Thyroid gland (tissue), 4 donors: ENCODE measurements at regions not wholly inside any gene's neighbourhood (a gene's known extent, or its start where the extent isn't known, plus 50 kb on each side); places are given as distances from the start of the nearest gene placed in this dataset.

Experiments used
- POLR2A ChIP-seq, 2 donors: fragments of 450-650 bp; IDR thresholded peaks; one replicate each; pipeline ENCODE4 v1.6.1; 2017; ENCODE audit warnings: antibody characterized with exemption in 2 of 2, mild to moderate bottlenecking in 2 of 2, moderate library complexity in 1 of 2
- TF ChIP-seq, protein P1 (sequence below), 6 experiments: fragments of 200-600 bp in 3 of 6; fragments of 450-650 bp in 3 of 6; sonication (generic) in 3 of 6; IDR thresholded peaks; one replicate each; pipeline ENCODE4 v1.5.1; 2016 to 2019; ENCODE audit warnings: antibody characterized with exemption in 6 of 6, mild to moderate bottlenecking in 2 of 6, inconsistent platforms in 1 of 6, moderate library complexity in 1 of 6

DNA sequence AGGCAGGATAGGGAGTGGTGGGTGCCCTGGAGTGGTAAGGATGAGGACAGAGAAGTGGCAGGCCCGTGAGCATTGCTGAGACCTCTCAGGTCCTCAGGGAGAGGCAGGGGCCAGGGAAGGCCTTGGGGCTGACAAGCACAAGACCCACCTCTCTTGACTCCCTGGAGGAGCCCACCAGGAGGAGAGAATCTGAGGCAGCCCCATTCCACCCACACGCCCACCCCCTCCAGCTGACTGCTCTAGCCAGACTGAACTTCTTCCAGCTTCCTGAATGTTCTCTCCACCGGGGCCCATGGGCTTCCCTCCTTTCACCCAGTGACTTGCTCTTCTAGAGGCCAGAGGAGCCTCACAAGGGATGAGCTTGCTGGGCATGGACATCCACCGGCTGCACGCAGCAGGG lies 1403.0 kb downstream of the BRD1 start:
- TF ChIP-seq, protein P1, sequence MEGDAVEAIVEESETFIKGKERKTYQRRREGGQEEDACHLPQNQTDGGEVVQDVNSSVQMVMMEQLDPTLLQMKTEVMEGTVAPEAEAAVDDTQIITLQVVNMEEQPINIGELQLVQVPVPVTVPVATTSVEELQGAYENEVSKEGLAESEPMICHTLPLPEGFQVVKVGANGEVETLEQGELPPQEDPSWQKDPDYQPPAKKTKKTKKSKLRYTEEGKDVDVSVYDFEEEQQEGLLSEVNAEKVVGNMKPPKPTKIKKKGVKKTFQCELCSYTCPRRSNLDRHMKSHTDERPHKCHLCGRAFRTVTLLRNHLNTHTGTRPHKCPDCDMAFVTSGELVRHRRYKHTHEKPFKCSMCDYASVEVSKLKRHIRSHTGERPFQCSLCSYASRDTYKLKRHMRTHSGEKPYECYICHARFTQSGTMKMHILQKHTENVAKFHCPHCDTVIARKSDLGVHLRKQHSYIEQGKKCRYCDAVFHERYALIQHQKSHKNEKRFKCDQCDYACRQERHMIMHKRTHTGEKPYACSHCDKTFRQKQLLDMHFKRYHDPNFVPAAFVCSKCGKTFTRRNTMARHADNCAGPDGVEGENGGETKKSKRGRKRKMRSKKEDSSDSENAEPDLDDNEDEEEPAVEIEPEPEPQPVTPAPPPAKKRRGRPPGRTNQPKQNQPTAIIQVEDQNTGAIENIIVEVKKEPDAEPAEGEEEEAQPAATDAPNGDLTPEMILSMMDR (IDR thresholded peaks at IDR 0.05) = no peak
- no peak for TF ChIP-seq POLR2A (IDR thresholded peaks at IDR 0.05)
